HCT116 (cell line): ENCODE measurements at regions not wholly inside any gene's neighbourhood (a gene's known extent, or its start where the extent isn't known, plus 50 kb on each side); places are given as distances from the start of the nearest gene placed in this dataset.

Experiments
- CTCF ChIP-seq, 3 experiments: fragments of 200-600 bp in 1 of 3; sonication (generic) in 1 of 3; IDR thresholded peaks in 2 of 3; conservative IDR thresholded peaks in 1 of 3; 2 replicates each; pipeline ENCODE4 v1.5.1; 2012 to 2017; ENCODE audit warnings: low read depth in 2 of 3, low read length in 2 of 3, antibody characterized with exemption in 1 of 3, borderline replicate concordance in 1 of 3, control low read depth in 1 of 3, mild to moderate bottlenecking in 1 of 3, mixed read lengths in 1 of 3, mixed run types in 1 of 3, moderate library complexity in 1 of 3; ENCODE audit not compliant: insufficient read depth in 1 of 3
- POLR2A ChIP-seq: IDR thresholded peaks from 2 replicates; pipeline ENCODE4 v1.7.0; 2011; ENCODE audit warnings: borderline replicate concordance; ENCODE audit not compliant: insufficient read depth, insufficient read length; ENCODE audit errors: extremely low read depth
- POLR2AphosphoS5 ChIP-seq: IDR thresholded peaks from 2 replicates; pipeline ENCODE4 v1.6.1; 2011; ENCODE audit warnings: mild to moderate bottlenecking, low read depth, low read length, moderate library complexity
- YY1 ChIP-seq: IDR thresholded peaks from 2 replicates; pipeline ENCODE4 v1.6.1; 2011; ENCODE audit warnings: low read length, low read depth, moderate library complexity, mild to moderate bottlenecking; ENCODE audit not compliant: insufficient replicate concordance; ENCODE audit errors: extremely low read depth

- TF ChIP-seq POLR2AphosphoS5 (no peak), YY1 (no peak), POLR2A (no peak), CTCF (IDR thresholded peaks at IDR 0.05 in 2 of 3, conservative IDR thresholded peaks at IDR 0.05 in 1 of 3; ENCODE audit: borderline replicate concordance in 1 of 3, insufficient read depth in 1 of 3, low read depth in 2 of 3, low read length in 2 of 3) (no peak)
Observed at GRCh38 chr1:98268316-98268715, 347.5 kb upstream of the DPYD start.
